ENCODE measurements at regions not wholly inside any gene's neighbourhood (a gene's known extent, or its start where the extent isn't known, plus 50 kb on each side); places are given as distances from the start of the nearest gene placed in this dataset.

DNA sequence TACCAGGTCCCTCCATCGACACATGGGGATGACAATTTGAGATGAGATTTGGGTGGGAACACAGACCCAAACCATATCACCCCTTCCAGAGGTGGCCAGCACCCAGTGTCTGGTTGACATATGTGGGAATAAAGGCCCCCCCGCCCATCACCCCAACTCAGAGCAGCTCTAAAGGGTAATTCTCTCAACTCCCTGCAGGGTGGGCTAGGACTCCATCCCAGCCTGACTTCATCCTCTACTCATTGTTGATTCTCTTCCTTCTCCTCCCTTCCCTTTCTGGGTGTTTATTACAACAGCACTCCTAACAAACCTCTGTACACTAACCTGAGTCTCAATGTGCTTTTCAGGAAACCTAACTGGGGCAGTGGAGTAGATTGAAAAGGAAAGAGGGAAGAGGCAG, 339.9 kb downstream of the ACTL7B start:
- WGBS, 2 donors (ENCODE audit: low coverage in 1 of 2), result 80% methylated on average over 2 of the region's 2 CpGs; no CpG with 5 or more reads in 1 of the 2 donors
- no peak overlapping the region for H3K27ac ChIP-seq
- no peak overlapping the region for H3K4me3 ChIP-seq
- intact Hi-C loops (cut with DNase I; ENCODE audit: low total_unique reads) (no loop called here), in situ Hi-C loops (cut with MboI; ENCODE audit: low pct_ligation_motif_present in 1 of 4, low pct_unique_long_range_greater_than_20kb in 1 of 4, low sequenced_read_pairs in 3 of 4) (no loop called here)
- no peak for TF ChIP-seq EP300 (IDR thresholded peaks at IDR 0.05; ENCODE audit: low read depth)
- TF ChIP-seq, protein P1, sequence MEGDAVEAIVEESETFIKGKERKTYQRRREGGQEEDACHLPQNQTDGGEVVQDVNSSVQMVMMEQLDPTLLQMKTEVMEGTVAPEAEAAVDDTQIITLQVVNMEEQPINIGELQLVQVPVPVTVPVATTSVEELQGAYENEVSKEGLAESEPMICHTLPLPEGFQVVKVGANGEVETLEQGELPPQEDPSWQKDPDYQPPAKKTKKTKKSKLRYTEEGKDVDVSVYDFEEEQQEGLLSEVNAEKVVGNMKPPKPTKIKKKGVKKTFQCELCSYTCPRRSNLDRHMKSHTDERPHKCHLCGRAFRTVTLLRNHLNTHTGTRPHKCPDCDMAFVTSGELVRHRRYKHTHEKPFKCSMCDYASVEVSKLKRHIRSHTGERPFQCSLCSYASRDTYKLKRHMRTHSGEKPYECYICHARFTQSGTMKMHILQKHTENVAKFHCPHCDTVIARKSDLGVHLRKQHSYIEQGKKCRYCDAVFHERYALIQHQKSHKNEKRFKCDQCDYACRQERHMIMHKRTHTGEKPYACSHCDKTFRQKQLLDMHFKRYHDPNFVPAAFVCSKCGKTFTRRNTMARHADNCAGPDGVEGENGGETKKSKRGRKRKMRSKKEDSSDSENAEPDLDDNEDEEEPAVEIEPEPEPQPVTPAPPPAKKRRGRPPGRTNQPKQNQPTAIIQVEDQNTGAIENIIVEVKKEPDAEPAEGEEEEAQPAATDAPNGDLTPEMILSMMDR (IDR thresholded peaks at IDR 0.05), result no peak
- TF ChIP-seq POLR2AphosphoS5 (IDR thresholded peaks at IDR 0.05), result no peak
- TF ChIP-seq POLR2A (IDR thresholded peaks at IDR 0.05), result no peak
- no peaks in the 10 kb centered on the region for H3K9me3 ChIP-seq
- H3K4me1 ChIP-seq, result no peaks in the 10 kb centered on the region
- H3K36me3 ChIP-seq, result no peaks in the 10 kb centered on the region
- no peaks in the 10 kb centered on the region for H3K27me3 ChIP-seq
- no peak for DNase-seq

DNA sequence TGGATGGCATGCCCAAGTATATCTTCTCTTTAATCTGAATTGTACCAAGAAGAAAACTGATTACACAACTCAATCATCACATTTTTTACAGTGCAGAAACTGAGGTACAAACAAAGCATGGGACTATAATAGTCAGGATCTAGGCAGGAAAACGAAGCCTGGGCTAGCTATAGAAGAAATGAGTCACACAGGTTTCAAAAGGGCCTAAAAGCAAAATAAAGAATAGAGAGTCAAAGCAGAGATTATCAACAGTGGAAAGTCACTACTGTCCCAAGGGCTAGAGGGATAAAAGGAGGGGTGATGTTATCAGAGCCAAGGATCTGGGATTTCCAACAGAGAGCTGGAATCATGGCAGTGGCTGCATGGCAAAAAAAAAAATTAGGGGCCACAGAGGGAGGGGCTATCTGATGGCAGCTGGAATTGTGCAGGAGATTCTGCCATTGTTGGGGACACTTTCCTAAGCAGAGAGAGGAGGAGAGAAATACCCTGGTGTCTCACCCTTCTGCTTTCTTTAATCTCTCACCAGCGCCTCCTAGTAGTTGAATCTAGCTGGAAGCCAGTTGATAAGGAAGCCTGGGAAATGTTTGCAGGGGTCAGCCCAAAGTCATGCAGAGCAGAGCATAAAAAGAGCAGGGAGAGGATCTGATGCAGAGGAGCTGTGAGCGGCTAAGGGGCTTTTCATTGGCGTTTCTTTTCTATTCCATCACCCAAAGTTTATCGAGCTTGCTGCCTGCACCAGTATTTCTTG, 343.2 kb downstream of the ACTL7B start:
- Histone ChIP-seq H3K36me3 (no peaks in the 10 kb centered on the region), H3K4me1 (no peaks in the 10 kb centered on the region), H3K27me3 (no peaks in the 10 kb centered on the region), H3K27ac (no peak overlapping the region), H3K9me3 (no peaks in the 10 kb centered on the region), H3K4me3 (no peak overlapping the region)
- WGBS, 2 donors (ENCODE audit: low coverage in 1 of 2), result 60 to 87% methylated on average over 1 to 5 of the region's 5 CpGs
- no peak for DNase-seq
- TF ChIP-seq POLR2AphosphoS5 (IDR thresholded peaks at IDR 0.05), result no peak
- TF ChIP-seq POLR2A (IDR thresholded peaks at IDR 0.05), result no peak
- TF ChIP-seq, protein P1 (IDR thresholded peaks at IDR 0.05), result no peak
- no peak for TF ChIP-seq EP300 (IDR thresholded peaks at IDR 0.05; ENCODE audit: low read depth)
- intact Hi-C loops (cut with DNase I; ENCODE audit: low total_unique reads) (no loop called here), in situ Hi-C loops (cut with MboI; ENCODE audit: low pct_ligation_motif_present in 1 of 4, low pct_unique_long_range_greater_than_20kb in 1 of 4, low sequenced_read_pairs in 3 of 4) (no loop called here)

DNA sequence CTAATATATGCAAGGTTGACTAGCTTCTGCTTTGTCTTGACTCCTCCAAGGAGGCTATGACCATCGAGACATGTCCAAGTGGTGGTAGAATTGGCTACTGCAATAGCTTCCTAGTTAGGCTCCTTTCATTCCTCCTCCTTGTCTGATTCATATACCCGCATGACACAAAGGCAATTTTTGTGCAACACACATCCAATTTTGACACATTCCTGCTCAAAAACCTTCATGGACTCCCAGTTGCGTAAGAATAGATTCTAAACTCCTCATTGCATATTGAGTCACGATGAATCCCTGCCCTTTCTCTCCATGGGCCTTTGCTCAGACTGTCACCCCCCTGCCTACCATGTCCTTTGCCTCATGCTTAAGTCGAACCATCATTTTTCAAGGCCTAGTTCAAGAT, 344.5 kb downstream of the ACTL7B start:
- in situ Hi-C loops (cut with MboI; ENCODE audit: low pct_ligation_motif_present in 1 of 4, low pct_unique_long_range_greater_than_20kb in 1 of 4, low sequenced_read_pairs in 3 of 4), result no loop called here
- no peak overlapping the region for H3K27ac ChIP-seq
- no peaks in the 10 kb centered on the region for H3K4me1 ChIP-seq
- no peaks in the 10 kb centered on the region for H3K9me3 ChIP-seq
- no peak overlapping the region for H3K4me3 ChIP-seq
- no peaks in the 10 kb centered on the region for H3K27me3 ChIP-seq
- DNase-seq, result no peak
- TF ChIP-seq, protein P1 (IDR thresholded peaks at IDR 0.05), result no peak
- TF ChIP-seq EP300 (IDR thresholded peaks at IDR 0.05; ENCODE audit: low read depth) (no peak), POLR2A (IDR thresholded peaks at IDR 0.05) (no peak), POLR2AphosphoS5 (IDR thresholded peaks at IDR 0.05) (no peak)
- no peaks in the 10 kb centered on the region for H3K36me3 ChIP-seq
- intact Hi-C loops (cut with DNase I; ENCODE audit: low total_unique reads), result no loop called here
- 88 to 96% methylated on average over 3 to 5 of the region's 5 CpGs for WGBS, 2 donors (ENCODE audit: low coverage in 1 of 2)

DNA sequence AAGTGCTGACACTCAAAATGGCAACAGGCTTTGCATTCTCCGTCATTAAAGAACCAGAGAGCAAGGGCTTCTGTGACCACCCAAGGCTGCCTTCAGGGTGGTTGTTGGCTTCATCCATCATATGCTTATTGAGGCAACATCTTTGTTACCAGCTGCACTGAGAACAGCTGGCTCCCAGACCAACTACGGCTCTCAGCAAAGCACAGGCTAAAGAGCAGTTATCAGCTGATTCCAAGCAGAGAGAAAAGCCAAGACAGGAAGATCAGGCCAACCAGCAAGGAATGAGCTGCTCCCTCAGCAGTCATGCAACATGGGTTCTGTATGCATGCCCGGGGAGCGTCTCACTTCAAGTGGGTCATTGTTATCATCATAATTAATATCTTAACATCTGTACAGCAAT, 358.9 kb downstream of the ACTL7B start:
- Histone ChIP-seq H3K4me3 (no peak overlapping the region), H3K27me3 (no peaks in the 10 kb centered on the region), H3K36me3 (no peaks in the 10 kb centered on the region), H3K9me3 (no peaks in the 10 kb centered on the region), H3K27ac (no peak overlapping the region), H3K4me1 (no peaks in the 10 kb centered on the region)
- TF ChIP-seq EP300 (IDR thresholded peaks at IDR 0.05; ENCODE audit: low read depth) (no peak), POLR2A (IDR thresholded peaks at IDR 0.05) (no peak), POLR2AphosphoS5 (IDR thresholded peaks at IDR 0.05) (no peak)
- TF ChIP-seq, protein P1 (IDR thresholded peaks at IDR 0.05), result no peak
- WGBS, 2 donors (ENCODE audit: low coverage in 1 of 2), result 74 to 92% methylated on average over 2 to 4 of the region's 4 CpGs
- intact Hi-C loops (cut with DNase I; ENCODE audit: low total_unique reads), result no loop called here
- in situ Hi-C loops (cut with MboI; ENCODE audit: low pct_ligation_motif_present in 1 of 4, low pct_unique_long_range_greater_than_20kb in 1 of 4, low sequenced_read_pairs in 3 of 4), result no loop called here
- no peak for DNase-seq

Measured in transverse colon (tissue), 4 donors.